GM18909 (cell line): ENCODE measurements at regions not wholly inside any gene's neighbourhood (a gene's known extent, or its start where the extent isn't known, plus 50 kb on each side); places are given as distances from the start of the nearest gene placed in this dataset.

Experiments used
- ATAC-seq: cut with Tn5 transposase; IDR thresholded peaks from one replicate; pipeline ENCODE4 v1.9.1; 2021; ENCODE audit warnings: mild to moderate bottlenecking; ENCODE audit not compliant: unreplicated experiment, poor library complexity

- peak; percentile 93 for ATAC-seq
These were observed 110.5 kb downstream of the GAS1 start for GRCh38 chr9:86836797-86837196.

GRCh38 chr9:86836266-86836665, 111.0 kb downstream of the GAS1 start:
- no peak for ATAC-seq

- no peak for ATAC-seq
These were observed 117.0 kb downstream of the GAS1 start for GRCh38 chr9:86830356-86830755.

- ATAC-seq: no peak
These were observed 117.7 kb downstream of the GAS1 start for GRCh38 chr9:86829496-86830046.

- no peak for ATAC-seq
These were observed 118.7 kb downstream of the GAS1 start for GRCh38 chr9:86828631-86829030.

GRCh38 chr9:86827893-86828292, 119.4 kb downstream of the GAS1 start:
- no peak for ATAC-seq

- ATAC-seq: no peak
These were observed 122.0 kb downstream of the GAS1 start for GRCh38 chr9:86825299-86825698.

GRCh38 chr9:86822006-86822801, 125.1 kb downstream of the GAS1 start:
- no peak for ATAC-seq

GRCh38 chr9:86821006-86821845, 126.1 kb downstream of the GAS1 start:
- ATAC-seq: no peak

GRCh38 chr9:86819552-86819951, 127.8 kb downstream of the GAS1 start:
- ATAC-seq: no peak

GRCh38 chr9:86818636-86819035, 128.7 kb downstream of the GAS1 start:
- no peak for ATAC-seq

GRCh38 chr9:86816868-86817267, 130.4 kb downstream of the GAS1 start:
- no peak for ATAC-seq

GRCh38 chr9:86816366-86816765, 130.9 kb downstream of the GAS1 start:
- no peak for ATAC-seq

GRCh38 chr9:86812616-86813015, 134.7 kb downstream of the GAS1 start:
- ATAC-seq: no peak

- ATAC-seq: no peak
These were observed 137.4 kb downstream of the GAS1 start for GRCh38 chr9:86809759-86810367.

- ATAC-seq: no peak
These were observed 138.2 kb downstream of the GAS1 start for GRCh38 chr9:86809151-86809550.

- ATAC-seq: no peak
These were observed 139.8 kb downstream of the GAS1 start for GRCh38 chr9:86807367-86807976.

- ATAC-seq: no peak
These were observed 143.3 kb downstream of the GAS1 start for GRCh38 chr9:86804011-86804410.

GRCh38 chr9:86802900-86803673, 144.2 kb downstream of the GAS1 start:
- ATAC-seq: no peak

GRCh38 chr9:86801246-86801645, 146.1 kb downstream of the GAS1 start:
- no peak for ATAC-seq
